ENCODE measurements at regions not wholly inside any gene's neighbourhood (a gene's known extent, or its start where the extent isn't known, plus 50 kb on each side); places are given as distances from the start of the nearest gene placed in this dataset.

DNA sequence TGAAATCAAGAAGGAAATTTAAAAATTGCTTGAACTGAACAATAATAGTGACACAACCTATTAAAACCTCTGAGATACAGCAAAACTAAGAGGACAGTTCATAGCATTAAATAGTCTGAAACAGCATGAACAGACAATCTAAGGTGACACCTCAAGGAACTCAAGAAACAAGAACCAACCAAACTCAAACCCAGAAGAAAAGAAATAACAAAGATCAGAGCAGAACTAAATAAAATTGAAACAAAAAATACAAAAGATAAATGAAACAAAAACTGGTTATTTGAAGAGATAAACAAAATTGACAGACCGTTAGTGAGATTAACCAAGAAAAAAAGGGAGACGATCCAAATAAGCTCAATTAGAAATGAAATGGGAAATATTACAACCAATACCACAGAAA lies 122.8 kb upstream of the TOP3B start:
- H3K27me3 ChIP-seq (ENCODE audit: insufficient read depth, poor library complexity, severe bottlenecking): no peaks in the 10 kb centered on the region
- DNase-seq (ENCODE audit: low read depth in 1 of 2, low spot score in 1 of 2): no peak

DNA sequence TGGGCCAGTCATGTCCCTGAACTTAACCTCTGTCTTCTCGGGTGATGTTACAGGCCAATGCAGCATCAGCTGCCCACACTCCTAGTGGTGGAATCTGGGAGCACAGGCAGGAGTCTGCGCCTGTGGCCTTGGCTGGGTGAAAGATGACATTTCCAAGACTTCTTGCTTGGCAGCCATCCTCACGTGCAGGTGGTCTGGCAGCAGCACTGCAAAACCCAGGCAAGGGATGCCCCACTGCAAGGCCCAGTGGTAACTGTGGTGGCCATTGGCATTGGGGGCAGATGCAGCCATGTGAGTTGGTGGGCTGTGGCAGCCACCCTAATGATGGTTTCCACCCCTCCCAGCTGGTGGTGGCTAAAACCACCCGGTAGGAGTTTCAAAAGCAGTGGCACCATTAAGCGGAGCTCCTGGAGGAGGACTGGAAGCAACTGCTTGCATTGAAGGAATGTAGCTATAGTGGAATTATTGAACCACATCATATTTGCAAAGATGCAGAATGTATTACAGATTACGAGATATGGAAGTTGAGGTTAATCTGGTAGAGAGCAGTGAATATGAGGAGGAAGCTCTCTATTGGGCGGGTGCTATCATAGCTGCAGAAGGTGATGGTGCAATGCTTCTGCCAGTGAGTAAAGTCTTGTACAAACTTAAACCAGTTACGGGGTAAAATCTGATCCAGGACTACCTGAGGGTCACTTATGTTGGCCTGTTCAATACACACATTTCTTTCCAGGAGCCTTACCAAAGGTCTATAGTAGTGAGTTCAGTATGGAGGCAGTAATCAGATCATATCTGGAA lies 120.7 kb upstream of the TOP3B start:
- DNase-seq (ENCODE audit: low read depth in 1 of 2, low spot score in 1 of 2): peak in 1 of 2 experiments; percentile 73
- no peak overlapping the region for H3K27ac ChIP-seq (replicated peaks)
- no peaks in the 10 kb centered on the region for H3K27me3 ChIP-seq (ENCODE audit: insufficient read depth, poor library complexity, severe bottlenecking)
- TF ChIP-seq GABPA (IDR thresholded peaks at IDR 0.05; ENCODE audit: low read depth) (no peak), POLR2AphosphoS5 (IDR thresholded peaks at IDR 0.05; ENCODE audit: low read depth) (no peak), SPI1 (IDR thresholded peaks at IDR 0.05; ENCODE audit: borderline replicate concordance, low read depth) (no peak)
- TF ChIP-seq, protein P1, sequence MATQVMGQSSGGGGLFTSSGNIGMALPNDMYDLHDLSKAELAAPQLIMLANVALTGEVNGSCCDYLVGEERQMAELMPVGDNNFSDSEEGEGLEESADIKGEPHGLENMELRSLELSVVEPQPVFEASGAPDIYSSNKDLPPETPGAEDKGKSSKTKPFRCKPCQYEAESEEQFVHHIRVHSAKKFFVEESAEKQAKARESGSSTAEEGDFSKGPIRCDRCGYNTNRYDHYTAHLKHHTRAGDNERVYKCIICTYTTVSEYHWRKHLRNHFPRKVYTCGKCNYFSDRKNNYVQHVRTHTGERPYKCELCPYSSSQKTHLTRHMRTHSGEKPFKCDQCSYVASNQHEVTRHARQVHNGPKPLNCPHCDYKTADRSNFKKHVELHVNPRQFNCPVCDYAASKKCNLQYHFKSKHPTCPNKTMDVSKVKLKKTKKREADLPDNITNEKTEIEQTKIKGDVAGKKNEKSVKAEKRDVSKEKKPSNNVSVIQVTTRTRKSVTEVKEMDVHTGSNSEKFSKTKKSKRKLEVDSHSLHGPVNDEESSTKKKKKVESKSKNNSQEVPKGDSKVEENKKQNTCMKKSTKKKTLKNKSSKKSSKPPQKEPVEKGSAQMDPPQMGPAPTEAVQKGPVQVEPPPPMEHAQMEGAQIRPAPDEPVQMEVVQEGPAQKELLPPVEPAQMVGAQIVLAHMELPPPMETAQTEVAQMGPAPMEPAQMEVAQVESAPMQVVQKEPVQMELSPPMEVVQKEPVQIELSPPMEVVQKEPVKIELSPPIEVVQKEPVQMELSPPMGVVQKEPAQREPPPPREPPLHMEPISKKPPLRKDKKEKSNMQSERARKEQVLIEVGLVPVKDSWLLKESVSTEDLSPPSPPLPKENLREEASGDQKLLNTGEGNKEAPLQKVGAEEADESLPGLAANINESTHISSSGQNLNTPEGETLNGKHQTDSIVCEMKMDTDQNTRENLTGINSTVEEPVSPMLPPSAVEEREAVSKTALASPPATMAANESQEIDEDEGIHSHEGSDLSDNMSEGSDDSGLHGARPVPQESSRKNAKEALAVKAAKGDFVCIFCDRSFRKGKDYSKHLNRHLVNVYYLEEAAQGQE (IDR thresholded peaks at IDR 0.05; ENCODE audit: insufficient replicate concordance, low read depth): no peak
- TF ChIP-seq, protein P2, sequence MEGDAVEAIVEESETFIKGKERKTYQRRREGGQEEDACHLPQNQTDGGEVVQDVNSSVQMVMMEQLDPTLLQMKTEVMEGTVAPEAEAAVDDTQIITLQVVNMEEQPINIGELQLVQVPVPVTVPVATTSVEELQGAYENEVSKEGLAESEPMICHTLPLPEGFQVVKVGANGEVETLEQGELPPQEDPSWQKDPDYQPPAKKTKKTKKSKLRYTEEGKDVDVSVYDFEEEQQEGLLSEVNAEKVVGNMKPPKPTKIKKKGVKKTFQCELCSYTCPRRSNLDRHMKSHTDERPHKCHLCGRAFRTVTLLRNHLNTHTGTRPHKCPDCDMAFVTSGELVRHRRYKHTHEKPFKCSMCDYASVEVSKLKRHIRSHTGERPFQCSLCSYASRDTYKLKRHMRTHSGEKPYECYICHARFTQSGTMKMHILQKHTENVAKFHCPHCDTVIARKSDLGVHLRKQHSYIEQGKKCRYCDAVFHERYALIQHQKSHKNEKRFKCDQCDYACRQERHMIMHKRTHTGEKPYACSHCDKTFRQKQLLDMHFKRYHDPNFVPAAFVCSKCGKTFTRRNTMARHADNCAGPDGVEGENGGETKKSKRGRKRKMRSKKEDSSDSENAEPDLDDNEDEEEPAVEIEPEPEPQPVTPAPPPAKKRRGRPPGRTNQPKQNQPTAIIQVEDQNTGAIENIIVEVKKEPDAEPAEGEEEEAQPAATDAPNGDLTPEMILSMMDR (IDR thresholded peaks at IDR 0.05; ENCODE audit: insufficient read depth, low read length): no peak
- no peak overlapping the region for H3K4me3 ChIP-seq (replicated peaks; ENCODE audit: insufficient read depth, low read length)

More for the DNA sequence above, 122.8 kb upstream of the TOP3B start:
- H3K4me3 ChIP-seq (replicated peaks; ENCODE audit: insufficient read depth, low read length): no peak overlapping the region
- TF ChIP-seq POLR2AphosphoS5 (IDR thresholded peaks at IDR 0.05; ENCODE audit: low read depth) (no peak), SPI1 (IDR thresholded peaks at IDR 0.05; ENCODE audit: borderline replicate concordance, low read depth) (no peak), GABPA (IDR thresholded peaks at IDR 0.05; ENCODE audit: low read depth) (no peak)
- TF ChIP-seq, protein P1 (IDR thresholded peaks at IDR 0.05; ENCODE audit: insufficient replicate concordance, low read depth): no peak
- TF ChIP-seq, protein P2 (IDR thresholded peaks at IDR 0.05; ENCODE audit: insufficient read depth, low read length): no peak
- H3K27ac ChIP-seq (replicated peaks): no peak overlapping the region

DNA sequence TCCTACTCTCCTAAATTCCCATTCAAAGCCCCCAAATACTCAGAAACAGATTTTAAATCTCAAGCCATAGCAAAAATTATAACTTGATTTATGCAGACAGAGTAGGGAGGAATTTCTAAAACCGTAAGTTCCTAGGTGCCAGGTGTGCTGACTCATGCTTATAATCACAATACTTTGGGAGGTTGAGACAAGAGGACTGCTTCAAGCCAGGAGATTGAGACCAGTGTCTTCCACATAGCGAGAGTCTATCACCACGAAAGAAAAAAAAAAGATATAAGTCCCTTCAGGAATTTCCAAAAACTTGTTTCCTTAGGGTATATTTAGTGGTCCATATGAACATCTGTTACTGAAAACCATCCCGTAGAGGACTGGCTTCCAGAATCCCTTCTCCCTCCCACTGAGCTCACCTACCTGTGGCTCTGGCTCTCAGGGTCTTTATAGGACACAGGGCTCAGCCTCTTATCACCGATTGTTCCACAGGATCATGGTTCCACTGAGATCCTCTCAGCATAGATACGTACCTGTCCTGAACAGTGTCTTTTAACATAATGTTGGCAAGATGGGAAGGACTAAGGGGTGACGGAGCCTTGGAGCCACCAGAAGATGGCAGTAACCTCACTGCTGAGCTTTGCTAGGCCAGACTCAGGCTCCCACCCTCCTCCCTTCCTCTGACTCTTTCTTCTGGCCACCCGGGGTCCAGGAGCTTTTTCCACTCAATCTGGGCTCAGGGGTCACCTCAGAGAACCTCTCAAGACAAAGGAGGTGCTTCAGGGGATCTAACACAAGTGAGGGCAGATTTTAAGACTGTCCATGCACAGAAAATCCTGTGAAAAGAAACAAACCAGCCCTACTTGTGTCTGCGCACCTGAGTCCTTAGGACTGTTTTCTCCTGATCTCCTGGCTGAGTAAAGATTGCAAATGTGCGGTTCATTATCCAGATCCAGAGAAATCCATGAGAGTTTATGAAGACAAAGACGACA lies 117.5 kb upstream of the TOP3B start:
- peak in 1 of 2 experiments; percentile 26 for DNase-seq (ENCODE audit: low read depth in 1 of 2, low spot score in 1 of 2)
- H3K27me3 ChIP-seq (ENCODE audit: insufficient read depth, poor library complexity, severe bottlenecking): no peaks in the 10 kb centered on the region
- no peak overlapping the region for H3K27ac ChIP-seq (replicated peaks)
- no peak overlapping the region for H3K4me3 ChIP-seq (replicated peaks; ENCODE audit: insufficient read depth, low read length)
- TF ChIP-seq SPI1 (IDR thresholded peaks at IDR 0.05; ENCODE audit: borderline replicate concordance, low read depth) (no peak), POLR2AphosphoS5 (IDR thresholded peaks at IDR 0.05; ENCODE audit: low read depth) (no peak), GABPA (IDR thresholded peaks at IDR 0.05; ENCODE audit: low read depth) (no peak)
- TF ChIP-seq, protein P2 (IDR thresholded peaks at IDR 0.05; ENCODE audit: insufficient read depth, low read length): no peak
- TF ChIP-seq, protein P1 (IDR thresholded peaks at IDR 0.05; ENCODE audit: insufficient replicate concordance, low read depth): no peak
